Epithelial cell of proximal tubule (primary cell): ENCODE measurements at regions not wholly inside any gene's neighbourhood (a gene's known extent, or its start where the extent isn't known, plus 50 kb on each side); places are given as distances from the start of the nearest gene placed in this dataset.
A peak's percentile ranks its signal among the peaks of the same experiment; 100 is the strongest.

ENCODE experiments used
- DNase-seq: peaks from one replicate; pipeline ENCODE4 v3.0.0-alpha.2; 2011; ENCODE audit warnings: low read depth
- H3K4me3 ChIP-seq: 2 replicates; pipeline ENCODE4 v1.5.1; 2011; ENCODE audit warnings: low read depth, mild to moderate bottlenecking, low read length
- CTCF ChIP-seq: conservative IDR thresholded peaks from 2 replicates; pipeline ENCODE4 v1.5.1; 2012; ENCODE audit warnings: low read depth, mild to moderate bottlenecking, low read length

- no peak for DNase-seq
- no peak for TF ChIP-seq CTCF
- no peak overlapping the region for H3K4me3 ChIP-seq
Measured at GRCh38 chr2:237161189-237161588, 75.5 kb downstream of the COPS8 start.

DNA sequence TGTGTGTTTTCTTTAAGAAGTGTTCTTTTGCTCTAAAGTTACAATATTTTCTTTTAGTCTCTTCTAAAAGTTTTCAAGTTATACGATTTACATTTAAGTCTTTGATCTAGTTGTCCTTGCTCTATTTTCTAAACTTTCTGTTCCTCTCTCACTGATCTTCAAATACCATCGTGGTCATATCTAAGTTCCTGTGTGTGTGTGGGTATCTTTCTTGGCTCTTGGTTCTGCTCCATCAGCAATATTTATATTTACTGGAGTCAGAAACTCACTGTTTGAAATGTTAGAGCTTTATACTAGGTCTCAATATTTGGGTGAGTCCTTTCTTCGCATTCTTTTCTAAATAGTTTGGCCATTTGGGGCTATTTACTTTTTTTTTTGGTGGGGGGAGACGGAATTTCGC is 77.3 kb downstream of the COPS8 start:
- no peak for TF ChIP-seq CTCF
- H3K4me3 ChIP-seq: no peak overlapping the region
- no peak for DNase-seq

GRCh38 chr2:237164474-237165042 is 78.9 kb downstream of the COPS8 start:
- no peak overlapping the region for H3K4me3 ChIP-seq
- no peak for DNase-seq
- TF ChIP-seq CTCF: no peak

DNA sequence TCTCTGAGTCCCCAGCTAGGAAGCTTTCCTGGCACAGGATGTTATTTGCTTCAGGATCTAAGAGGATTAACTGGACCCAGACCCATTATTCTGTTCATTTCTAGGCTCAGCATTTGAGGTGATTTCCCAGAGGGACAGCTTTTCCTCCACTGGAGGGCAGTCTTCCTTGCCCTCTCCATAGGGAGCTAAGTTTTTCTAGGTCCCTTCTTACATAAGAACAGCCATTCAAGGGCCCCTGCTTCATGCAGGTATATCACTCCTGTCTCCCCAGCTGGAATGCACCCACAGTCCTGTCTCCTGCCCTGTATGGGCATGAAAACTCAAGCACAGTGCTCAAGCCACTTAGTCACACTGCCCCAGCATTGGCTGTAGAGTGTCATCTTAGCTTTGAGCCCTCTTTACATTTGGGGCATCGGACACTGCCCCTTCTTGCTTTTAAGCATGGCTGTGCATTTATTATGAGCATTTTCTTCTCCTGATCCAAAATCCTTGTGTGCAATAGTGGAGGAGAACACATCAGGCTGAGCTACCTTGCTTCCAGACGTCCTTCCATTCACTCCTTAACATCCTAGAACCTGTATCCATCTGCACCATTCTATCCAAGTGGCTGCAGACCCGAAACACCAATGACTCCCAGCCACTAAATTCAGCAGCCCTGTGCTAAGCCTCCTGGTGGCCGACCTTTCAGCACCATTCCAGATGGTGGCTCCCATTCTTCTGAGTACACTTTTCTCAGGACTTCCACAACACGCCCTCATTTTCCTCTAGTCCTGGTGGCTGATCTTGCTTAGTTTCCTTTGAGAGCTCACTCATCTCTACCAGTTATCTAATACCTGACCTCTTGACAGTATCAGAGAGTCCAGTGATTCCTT is 80.0 kb downstream of the COPS8 start:
- peak; percentile 84 for TF ChIP-seq CTCF
- H3K4me3 ChIP-seq: no peak overlapping the region
- no peak for DNase-seq

GRCh38 chr2:237167038-237167437 is 81.3 kb downstream of the COPS8 start:
- TF ChIP-seq CTCF: no peak
- DNase-seq: no peak
- no peak overlapping the region for H3K4me3 ChIP-seq

GRCh38 chr2:237167934-237168333 is 82.2 kb downstream of the COPS8 start:
- TF ChIP-seq CTCF: no peak
- DNase-seq: no peak
- H3K4me3 ChIP-seq: no peak overlapping the region

DNA sequence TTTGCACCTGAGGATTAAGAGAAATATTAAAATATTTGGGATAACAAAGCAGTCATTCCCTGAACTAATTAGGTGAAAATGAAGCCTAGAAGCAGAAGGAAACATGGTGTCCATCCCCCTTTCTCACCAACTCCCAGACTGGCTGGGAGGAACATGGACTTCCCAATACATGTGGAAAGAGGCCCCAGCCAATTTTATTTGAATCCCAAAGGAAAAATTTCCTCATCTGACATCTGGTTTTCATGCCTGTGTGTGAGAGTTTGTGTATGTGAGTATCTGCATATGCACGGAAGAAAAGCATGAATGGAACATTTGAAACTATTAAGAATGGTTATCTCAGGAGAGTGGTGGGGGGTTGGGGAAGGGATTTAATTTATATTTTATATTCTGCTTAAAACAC is 84.3 kb downstream of the COPS8 start:
- H3K4me3 ChIP-seq: no peak overlapping the region
- no peak for DNase-seq
- no peak for TF ChIP-seq CTCF
